Endodermal cell (in vitro differentiated cells): ENCODE measurements at regions not wholly inside any gene's neighbourhood (a gene's known extent, or its start where the extent isn't known, plus 50 kb on each side); places are given as distances from the start of the nearest gene placed in this dataset.

Experiments
- DNase-seq: peaks from one replicate; pipeline ENCODE4 v3.0.0-alpha.2; 2017
- H3K27ac ChIP-seq: 2 replicates; pipeline ENCODE4 v1.5.1; 2013; ENCODE audit warnings: mild to moderate bottlenecking, low read depth, low read length, moderate library complexity
- H3K27me3 ChIP-seq: 2 replicates; pipeline ENCODE4 v1.6.1; 2013; ENCODE audit warnings: mild to moderate bottlenecking, low read length, moderate library complexity; ENCODE audit not compliant: insufficient read depth, control insufficient read depth, poor library complexity, severe bottlenecking
- H3K36me3 ChIP-seq: 2 replicates; pipeline ENCODE4 v1.7.0; 2013; ENCODE audit warnings: mild to moderate bottlenecking, low read length, moderate library complexity; ENCODE audit not compliant: control insufficient read depth, insufficient read depth
- H3K4me1 ChIP-seq: one replicate; pipeline ENCODE4 v1.7.0; 2013; ENCODE audit warnings: low read length; ENCODE audit not compliant: control insufficient read depth, insufficient read depth
- H3K4me3 ChIP-seq: 2 replicates; pipeline ENCODE4 v1.5.1; 2013; ENCODE audit warnings: mild to moderate bottlenecking, low read length, moderate library complexity
- H3K9ac ChIP-seq: 2 replicates; pipeline ENCODE4 v1.6.1; 2013; ENCODE audit warnings: mild to moderate bottlenecking, low read length, moderate library complexity; ENCODE audit not compliant: poor library complexity, severe bottlenecking; ENCODE audit errors: extremely low read depth
- H3K9me3 ChIP-seq: 2 replicates; pipeline ENCODE4 v1.6.1; 2013; ENCODE audit warnings: mild to moderate bottlenecking, low read length, moderate library complexity; ENCODE audit not compliant: control insufficient read depth
- H3K27ac Mint-ChIP-seq: 2 replicates; pipeline ENCODE4 v1.8.0; 2020; ENCODE audit warnings: mixed read lengths
- H3K27me3 Mint-ChIP-seq: 2 replicates; pipeline ENCODE4 v1.8.0; 2021; ENCODE audit warnings: mild to moderate bottlenecking, mixed read lengths; ENCODE audit not compliant: insufficient read depth
- H3K36me3 Mint-ChIP-seq: 2 replicates; pipeline ENCODE4 v1.8.0; 2020; ENCODE audit warnings: low read depth, mixed read lengths
- H3K4me1 Mint-ChIP-seq: 2 replicates; pipeline ENCODE4 v1.8.0; 2020; ENCODE audit warnings: mixed read lengths
- H3K4me3 Mint-ChIP-seq: 2 replicates; pipeline ENCODE4 v1.8.0; 2020; ENCODE audit warnings: mild to moderate bottlenecking, moderate library complexity, mixed read lengths
- H3K9me3 Mint-ChIP-seq: 2 replicates; pipeline ENCODE4 v1.8.0; 2020; ENCODE audit warnings: mild to moderate bottlenecking, mixed read lengths
- WGBS, 2 experiments: methylation state at CpG; one replicate each; pipeline versions ENCODE4 v1.1.5 to v1.1.7; 2013; ENCODE audit warnings: missing lambda C conversion rate in 2 of 2, mixed read lengths in 1 of 2; ENCODE audit not compliant: insufficient coverage in 1 of 2, insufficient read length in 1 of 2; 5-methylcytosine and 5-hydroxymethylcytosine counted together
- TF ChIP-seq, protein P1 (sequence below): fragments of 200-600 bp; sonication (generic); conservative IDR thresholded peaks from 2 replicates; pipeline ENCODE4 v1.5.0; 2021; ENCODE audit warnings: antibody characterized with exemption, mild to moderate bottlenecking

DNA sequence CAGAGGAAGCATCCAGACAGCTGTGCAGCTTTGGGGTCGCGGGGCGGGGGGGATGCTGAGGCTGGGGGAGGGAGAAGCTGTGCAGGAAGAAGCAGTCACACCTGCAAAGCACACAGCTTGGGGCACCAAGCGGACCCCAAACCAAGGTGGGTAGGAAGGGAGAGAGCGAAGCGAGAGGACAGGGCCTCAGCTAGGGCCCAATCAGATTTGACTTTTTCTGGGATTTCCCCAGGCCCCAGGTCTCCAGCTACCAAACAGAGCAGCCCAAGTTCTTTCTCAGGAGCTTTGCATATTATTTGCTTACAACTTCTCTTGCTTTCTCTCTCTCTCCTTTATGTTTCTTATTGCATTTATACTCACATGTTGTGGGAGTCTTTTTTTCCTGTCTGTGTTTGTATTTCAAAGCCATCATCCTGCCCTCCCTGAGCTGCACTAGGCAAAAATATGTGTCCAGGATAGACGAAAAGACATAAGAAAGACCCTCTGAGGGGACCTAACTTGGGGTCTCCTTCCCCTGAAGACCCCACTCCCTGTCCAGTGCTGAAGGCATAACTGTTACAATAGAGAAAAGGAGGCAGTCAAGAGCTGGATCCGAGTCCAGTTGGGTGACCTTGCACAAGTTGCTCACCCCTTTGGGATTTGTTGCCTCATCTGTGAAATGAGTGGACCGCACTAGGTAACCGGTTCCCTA, 50.6 kb upstream of the SMNDC1 start:
- H3K4me1 Mint-ChIP-seq, result peaks cover 22% of the 10 kb centered on the region
- H3K36me3 ChIP-seq, result no peaks in the 10 kb centered on the region
- peaks cover 6% of the 10 kb centered on the region for H3K9me3 ChIP-seq
- peaks cover 7% of the 10 kb centered on the region for H3K27me3 Mint-ChIP-seq
- H3K4me3 ChIP-seq, result no peak overlapping the region
- no peak overlapping the region for H3K9ac ChIP-seq
- TF ChIP-seq, protein P1, sequence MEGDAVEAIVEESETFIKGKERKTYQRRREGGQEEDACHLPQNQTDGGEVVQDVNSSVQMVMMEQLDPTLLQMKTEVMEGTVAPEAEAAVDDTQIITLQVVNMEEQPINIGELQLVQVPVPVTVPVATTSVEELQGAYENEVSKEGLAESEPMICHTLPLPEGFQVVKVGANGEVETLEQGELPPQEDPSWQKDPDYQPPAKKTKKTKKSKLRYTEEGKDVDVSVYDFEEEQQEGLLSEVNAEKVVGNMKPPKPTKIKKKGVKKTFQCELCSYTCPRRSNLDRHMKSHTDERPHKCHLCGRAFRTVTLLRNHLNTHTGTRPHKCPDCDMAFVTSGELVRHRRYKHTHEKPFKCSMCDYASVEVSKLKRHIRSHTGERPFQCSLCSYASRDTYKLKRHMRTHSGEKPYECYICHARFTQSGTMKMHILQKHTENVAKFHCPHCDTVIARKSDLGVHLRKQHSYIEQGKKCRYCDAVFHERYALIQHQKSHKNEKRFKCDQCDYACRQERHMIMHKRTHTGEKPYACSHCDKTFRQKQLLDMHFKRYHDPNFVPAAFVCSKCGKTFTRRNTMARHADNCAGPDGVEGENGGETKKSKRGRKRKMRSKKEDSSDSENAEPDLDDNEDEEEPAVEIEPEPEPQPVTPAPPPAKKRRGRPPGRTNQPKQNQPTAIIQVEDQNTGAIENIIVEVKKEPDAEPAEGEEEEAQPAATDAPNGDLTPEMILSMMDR, result no peak
- 89 to 96% methylated on average over 7 to 10 of the region's 10 CpGs for WGBS, 2 experiments
- no peak overlapping the region for H3K27ac ChIP-seq
- H3K9me3 Mint-ChIP-seq, result peaks cover 4% of the 10 kb centered on the region
- H3K36me3 Mint-ChIP-seq, result no peaks in the 10 kb centered on the region
- no peaks in the 10 kb centered on the region for H3K27me3 ChIP-seq
- H3K27ac Mint-ChIP-seq, result no peak overlapping the region
- peaks cover 8% of the 10 kb centered on the region for H3K4me1 ChIP-seq
- DNase-seq, result no peak
- H3K4me3 Mint-ChIP-seq, result no peak overlapping the region

DNA sequence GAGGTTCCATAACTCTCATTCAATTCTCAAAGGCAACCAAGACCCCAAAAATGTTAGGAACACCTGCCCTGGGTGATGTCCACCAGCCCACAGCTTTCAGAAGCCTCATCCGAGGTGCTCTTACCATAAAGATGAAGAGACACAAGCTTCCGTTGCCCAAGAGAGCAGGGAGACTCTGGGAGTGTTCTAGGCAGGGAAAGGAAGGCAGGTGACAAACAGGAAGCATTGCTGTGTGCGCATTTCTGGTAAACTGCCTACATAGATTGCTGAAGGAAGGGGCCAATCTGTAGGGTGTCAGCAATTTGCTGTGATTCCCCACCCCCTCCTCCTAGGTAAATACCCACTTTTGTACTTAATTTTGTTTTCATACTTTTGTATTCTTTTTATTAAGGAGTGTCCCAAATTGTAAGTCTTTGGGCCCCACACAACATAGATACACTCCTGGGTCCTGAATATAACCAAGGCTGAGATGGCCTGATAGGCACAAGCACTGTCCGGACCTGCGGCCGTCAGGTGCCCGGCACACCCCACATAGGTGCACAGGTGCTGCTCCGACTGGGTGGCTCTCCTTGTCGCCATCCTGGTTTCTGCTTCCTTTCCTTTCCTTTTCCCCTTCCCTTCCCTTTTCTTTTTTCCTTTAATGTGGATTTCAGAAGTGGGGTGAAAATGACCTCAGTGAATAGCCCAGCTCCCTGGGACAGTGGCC, 51.4 kb upstream of the SMNDC1 start:
- Mint-ChIP-seq H3K27me3 (peaks cover 6% of the 10 kb centered on the region), H3K27ac (no peak overlapping the region), H3K9me3 (peaks cover 4% of the 10 kb centered on the region), H3K36me3 (no peaks in the 10 kb centered on the region), H3K4me3 (no peak overlapping the region), H3K4me1 (peaks cover 22% of the 10 kb centered on the region)
- no peaks in the 10 kb centered on the region for H3K27me3 ChIP-seq
- 84 to 86% methylated on average over 9 of the region's 9 CpGs for WGBS, 2 experiments
- no peak overlapping the region for H3K9ac ChIP-seq
- no peak for DNase-seq
- H3K36me3 ChIP-seq, result no peaks in the 10 kb centered on the region
- TF ChIP-seq, protein P1, result no peak
- peaks cover 8% of the 10 kb centered on the region for H3K4me1 ChIP-seq
- H3K9me3 ChIP-seq, result peaks cover 6% of the 10 kb centered on the region
- no peak overlapping the region for H3K27ac ChIP-seq
- H3K4me3 ChIP-seq, result no peak overlapping the region

DNA sequence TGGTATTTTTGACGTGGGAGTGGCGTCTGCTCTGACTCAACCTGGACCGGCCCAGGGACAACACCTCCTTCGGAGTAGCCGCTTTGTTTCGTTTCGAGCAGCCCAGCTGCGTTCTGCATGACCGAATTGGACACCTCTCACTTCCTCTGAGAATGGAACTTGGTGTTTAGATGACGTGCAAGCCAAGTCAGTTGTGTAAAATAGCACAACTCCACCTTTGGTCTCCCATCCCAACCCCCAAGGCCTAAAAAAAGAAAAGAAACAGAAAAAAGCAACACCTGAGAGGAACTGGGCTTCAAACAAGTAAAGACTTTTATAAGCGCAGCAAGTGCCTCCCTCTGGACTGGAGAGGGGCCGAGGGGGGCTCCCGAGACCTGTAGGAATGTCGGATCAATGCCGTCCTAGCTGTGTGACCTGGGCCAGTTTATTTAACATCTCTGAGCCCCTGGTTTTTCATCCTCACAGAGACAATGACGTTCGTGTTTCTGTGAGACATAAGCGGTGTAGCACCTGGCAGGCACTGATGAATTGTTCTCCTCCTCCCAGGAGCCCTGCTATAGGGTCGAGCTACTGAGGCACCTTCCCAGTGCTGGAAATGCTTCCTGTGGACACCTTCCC, 52.0 kb upstream of the SMNDC1 start:
- Mint-ChIP-seq H3K9me3 (no peaks in the 10 kb centered on the region), H3K27ac (no peak overlapping the region), H3K36me3 (no peaks in the 10 kb centered on the region), H3K4me3 (no peak overlapping the region), H3K4me1 (peaks cover 22% of the 10 kb centered on the region), H3K27me3 (peaks cover 6% of the 10 kb centered on the region)
- TF ChIP-seq, protein P1, result no peak
- H3K4me3 ChIP-seq, result no peak overlapping the region
- no peaks in the 10 kb centered on the region for H3K27me3 ChIP-seq
- no peak overlapping the region for H3K9ac ChIP-seq
- peaks cover 2% of the 10 kb centered on the region for H3K9me3 ChIP-seq
- no peaks in the 10 kb centered on the region for H3K36me3 ChIP-seq
- H3K4me1 ChIP-seq, result peaks cover 8% of the 10 kb centered on the region
- WGBS, 2 experiments, result 83 to 84% methylated on average over 17 to 19 of the region's 19 CpGs
- no peak overlapping the region for H3K27ac ChIP-seq
- no peak for DNase-seq
